KG1 (cell line): ENCODE measurements at regions not wholly inside any gene's neighbourhood (a gene's known extent, or its start where the extent isn't known, plus 50 kb on each side); places are given as distances from the start of the nearest gene placed in this dataset.
"Not testable (repeated sequence)": the region's sequence is repeated elsewhere in the genome, so short reads cannot be mapped to it uniquely, and the experiment has no call there.

Source experiments
- DNase-seq: peaks from one replicate; lab custom pipeline; 2025; lab: John Stamatoyannopoulos, UW

DNA sequence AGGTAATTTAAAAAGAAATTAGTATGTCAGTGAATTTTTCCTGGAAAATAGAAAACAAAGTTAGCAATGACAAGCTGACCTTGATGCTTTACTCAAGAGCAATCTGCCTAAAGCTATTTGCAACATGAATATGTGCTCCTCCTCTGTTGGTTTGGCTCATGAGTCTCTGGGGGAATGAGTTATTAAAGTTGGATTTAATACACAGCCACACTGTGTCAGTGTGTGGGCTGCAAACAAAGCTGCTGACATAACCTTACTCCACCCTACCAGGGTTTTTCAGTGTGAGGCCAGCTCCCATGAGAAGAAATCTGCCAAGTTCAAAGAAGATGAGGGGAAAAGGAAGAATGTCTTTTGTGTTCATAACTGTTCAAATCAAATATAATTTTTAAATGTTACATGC, 280.5 kb downstream of the TLL1 start:
- DNase-seq: no peak

GRCh38 chr4:166162327-166162726, 289.3 kb downstream of the TLL1 start:
- no peak for DNase-seq

GRCh38 chr4:166165829-166166420, 292.9 kb downstream of the TLL1 start:
- DNase-seq: peak; percentile 9

- DNase-seq: no peak
These were observed 296.1 kb downstream of the TLL1 start for GRCh38 chr4:166169111-166169510.

- DNase-seq: no peak
These were observed 299.6 kb downstream of the TLL1 start for GRCh38 chr4:166172619-166173018.

DNA sequence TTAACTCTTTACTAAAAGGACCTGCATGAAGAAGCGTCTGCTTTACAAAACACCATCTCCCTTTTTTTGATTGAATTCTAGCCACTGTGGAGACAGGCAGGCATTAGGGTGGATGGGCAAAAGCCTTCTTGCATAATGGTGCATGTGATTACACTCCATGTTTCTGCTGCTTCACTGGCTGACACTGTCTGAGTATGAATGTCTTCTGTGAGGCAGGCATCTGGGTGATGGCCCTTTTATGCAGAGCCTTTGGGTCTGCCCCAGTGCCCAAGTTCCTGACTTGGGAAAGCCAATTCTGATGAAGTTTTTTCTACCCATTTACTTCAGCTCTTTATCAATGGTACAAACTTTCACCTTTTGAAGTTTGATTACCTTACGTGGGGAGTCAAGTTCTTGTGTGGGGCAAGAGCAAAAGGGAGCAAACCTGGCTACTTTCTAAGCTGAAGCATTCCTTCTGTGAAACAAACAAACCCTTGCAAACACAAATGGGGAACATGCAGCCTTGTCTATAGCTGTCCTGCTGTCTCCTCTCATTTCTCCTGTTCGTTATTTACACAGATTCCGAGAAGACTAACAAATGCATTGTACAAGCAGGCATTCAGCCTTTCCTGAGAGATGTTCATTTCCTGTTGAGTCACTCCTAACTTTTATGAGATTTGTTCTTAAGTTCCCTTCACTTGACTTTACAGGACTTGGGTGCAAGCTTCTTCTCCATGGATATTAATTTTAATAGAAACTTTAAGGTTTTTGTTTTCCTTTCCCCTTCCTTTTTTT, 301.9 kb downstream of the TLL1 start:
- DNase-seq: no peak

- DNase-seq: no peak
These were observed 309.1 kb downstream of the TLL1 start for GRCh38 chr4:166182145-166182544.

- no peak for DNase-seq
These were observed 322.1 kb downstream of the TLL1 start for GRCh38 chr4:166195101-166195500.

DNA sequence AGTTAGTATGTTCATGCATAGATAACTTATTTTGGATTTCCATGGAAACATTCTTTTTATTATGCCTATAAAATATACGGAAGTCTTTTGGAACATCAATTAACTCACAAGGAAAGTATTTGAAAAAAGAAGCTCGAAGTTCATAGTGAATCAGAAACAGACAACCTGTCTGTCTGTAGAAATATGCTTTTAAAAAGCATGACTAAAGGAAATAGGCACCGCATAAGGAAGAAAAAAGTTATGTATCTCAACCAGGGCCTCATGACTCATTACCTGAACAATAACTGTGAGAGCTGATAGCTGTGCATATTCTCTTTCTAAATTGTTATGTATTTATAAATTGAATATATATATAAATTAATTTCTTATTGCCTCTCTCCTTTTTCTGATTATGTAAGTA, 324.1 kb downstream of the TLL1 start:
- no peak for DNase-seq

GRCh38 chr4:166198041-166198440, 325.0 kb downstream of the TLL1 start:
- no peak for DNase-seq

DNA sequence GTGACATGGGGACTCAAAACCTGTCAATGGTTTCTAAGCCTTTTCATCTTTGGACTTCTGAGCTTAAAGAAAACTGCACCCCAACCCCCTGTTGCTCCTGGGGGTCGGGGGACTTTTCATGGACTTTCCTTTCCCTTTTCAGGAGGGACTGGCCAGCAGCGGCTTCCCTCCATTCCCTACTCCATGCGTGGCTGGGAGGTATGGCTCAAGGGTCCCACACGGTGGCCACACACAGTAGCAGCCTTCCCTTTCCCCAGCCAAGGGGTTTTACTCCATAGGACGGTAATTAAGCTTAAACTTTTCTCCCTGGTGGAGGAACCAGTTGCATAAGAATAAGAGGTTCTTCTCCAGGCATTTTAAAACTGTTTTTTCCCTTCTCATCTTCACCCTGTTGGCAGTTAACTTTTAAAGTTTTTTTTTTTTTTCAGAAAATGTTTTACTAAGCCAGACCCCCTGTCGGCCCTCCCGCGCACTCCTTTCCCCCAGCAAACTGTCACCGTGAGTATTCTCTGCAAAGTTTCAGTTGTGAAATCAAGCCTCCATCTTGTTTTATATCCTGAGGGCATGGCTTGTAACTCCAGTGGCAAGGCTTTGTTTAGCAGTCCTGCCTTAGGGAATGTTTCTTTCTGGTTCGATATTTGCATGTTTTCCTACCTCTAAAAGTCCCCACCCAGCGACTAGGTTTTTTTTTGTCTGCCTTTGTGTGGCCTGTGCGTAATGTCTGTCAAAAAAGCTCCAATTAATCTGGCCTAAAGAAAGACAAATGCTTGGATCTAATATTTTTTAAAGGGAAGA, 325.7 kb downstream of the TLL1 start:
- DNase-seq: no peak

GRCh38 chr4:166202991-166203390, 330.0 kb downstream of the TLL1 start:
- DNase-seq: no peak

GRCh38 chr4:166212326-166212725, 339.3 kb downstream of the TLL1 start:
- DNase-seq: not testable (repeated sequence)

DNA sequence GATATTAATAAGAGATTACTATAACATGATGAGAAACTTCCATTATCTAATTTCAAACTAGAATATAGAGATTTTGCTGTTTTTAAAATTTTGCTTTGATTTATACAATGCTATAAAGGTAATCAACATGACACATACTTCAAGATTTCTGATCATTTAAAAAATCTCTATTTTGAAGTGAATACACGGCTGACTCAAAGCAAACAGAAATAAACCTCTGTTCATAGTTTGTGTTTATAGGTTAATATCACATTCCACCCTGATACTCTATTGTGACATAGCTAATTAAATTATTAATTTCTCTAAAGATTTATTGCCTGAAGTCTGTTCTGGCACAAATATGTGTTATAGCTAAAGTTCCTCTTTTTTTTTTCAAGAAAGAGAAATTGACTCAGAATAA, 349.2 kb downstream of the TLL1 start:
- no peak for DNase-seq

- DNase-seq: no peak
These were observed 355.1 kb downstream of the TLL1 start for GRCh38 chr4:166228112-166228511.

DNA sequence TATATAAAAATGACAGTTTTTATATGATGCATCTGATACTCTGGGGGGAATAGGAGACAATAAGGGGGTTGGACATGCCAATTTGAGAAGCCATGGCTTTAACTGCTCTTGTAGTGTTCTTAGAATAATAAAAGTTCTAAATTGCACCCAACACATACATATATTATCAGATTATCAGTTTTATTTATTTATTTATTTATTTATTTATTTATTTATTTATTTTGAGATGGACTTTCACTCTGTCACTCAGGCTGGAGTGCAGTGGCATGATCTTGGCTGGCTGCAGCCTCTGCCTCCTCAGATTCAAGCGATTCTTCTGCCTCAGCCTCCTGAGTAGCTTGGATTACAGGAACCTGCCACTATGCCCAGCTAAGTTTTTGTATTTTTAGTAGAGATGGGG, 356.8 kb downstream of the TLL1 start:
- DNase-seq: no peak

DNA sequence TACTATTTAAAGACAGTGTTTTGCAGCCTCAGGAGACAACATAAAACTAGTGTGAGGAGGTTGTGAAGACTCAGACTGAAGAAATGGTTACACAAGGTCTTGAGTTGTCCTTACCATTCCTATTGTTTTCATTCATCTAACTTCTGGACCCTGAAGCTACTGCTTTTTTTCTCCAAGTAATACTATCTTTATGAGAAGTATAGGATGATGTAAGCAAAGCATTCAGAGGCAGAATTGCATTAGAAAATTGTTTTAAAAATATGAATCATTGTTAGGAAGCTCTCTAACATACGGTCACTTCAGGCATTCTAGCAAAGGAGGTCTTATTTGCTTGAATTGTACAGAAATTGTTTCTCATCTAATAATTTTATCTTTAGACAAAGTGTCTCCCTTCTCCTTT, 357.8 kb downstream of the TLL1 start:
- DNase-seq: no peak

GRCh38 chr4:166239354-166239753, 366.3 kb downstream of the TLL1 start:
- DNase-seq: no peak

GRCh38 chr4:166252487-166253402, 379.7 kb downstream of the TLL1 start:
- no peak for DNase-seq

DNA sequence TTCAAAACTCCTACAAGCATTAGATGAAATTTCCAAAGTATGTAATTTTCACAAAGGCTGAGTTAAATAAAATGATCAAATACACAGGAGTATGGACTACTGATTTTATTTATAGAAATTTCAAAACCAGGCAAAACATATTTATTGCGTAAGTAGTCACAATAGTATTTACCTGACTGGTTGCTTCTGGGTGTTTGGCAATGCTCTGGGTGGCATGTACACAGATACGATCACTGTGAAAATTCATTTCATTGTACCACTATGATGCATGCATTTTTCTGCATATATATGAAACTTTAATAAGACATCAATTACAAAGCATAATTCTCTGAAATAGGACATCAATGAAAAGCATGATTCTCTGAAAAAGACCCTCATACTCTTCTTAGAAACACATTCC, 384.2 kb downstream of the TLL1 start:
- DNase-seq: no peak

- no peak for DNase-seq
These were observed 384.9 kb downstream of the TLL1 start for GRCh38 chr4:166257891-166258290.

- DNase-seq: no peak
These were observed 386.0 kb downstream of the TLL1 start for GRCh38 chr4:166259081-166259480.
